NCI-H1417 (cell line): ENCODE measurements at regions not wholly inside any gene's neighbourhood (a gene's known extent, or its start where the extent isn't known, plus 50 kb on each side); places are given as distances from the start of the nearest gene placed in this dataset.
"Not testable (repeated sequence)": the region's sequence is repeated elsewhere in the genome, so short reads cannot be mapped to it uniquely, and the experiment has no call there.

Source experiments
- DNase-seq, 3 experiments: peaks; one replicate each; lab custom pipeline; 2025; lab: John Stamatoyannopoulos, UW

DNA sequence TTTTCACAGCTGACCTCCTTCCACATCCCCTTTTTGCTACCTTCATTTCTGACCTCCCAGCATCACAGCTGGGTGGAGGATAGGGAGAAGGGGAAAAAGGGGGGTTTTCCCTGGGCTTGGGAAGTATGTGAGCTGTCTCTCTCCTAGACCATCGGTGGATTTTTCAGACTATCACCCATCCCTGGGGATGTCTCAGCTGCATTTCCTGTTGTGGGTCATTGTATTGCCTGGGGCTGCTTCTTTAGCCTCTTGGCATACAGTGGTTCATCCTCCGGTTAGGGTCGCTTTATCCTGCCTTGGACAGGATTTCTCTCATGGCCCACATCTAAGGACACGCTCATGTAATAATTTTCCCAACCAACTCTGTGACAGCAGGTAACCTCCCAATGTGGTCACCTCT, 142.5 kb upstream of the ARG1 start:
- DNase-seq: no peak

DNA sequence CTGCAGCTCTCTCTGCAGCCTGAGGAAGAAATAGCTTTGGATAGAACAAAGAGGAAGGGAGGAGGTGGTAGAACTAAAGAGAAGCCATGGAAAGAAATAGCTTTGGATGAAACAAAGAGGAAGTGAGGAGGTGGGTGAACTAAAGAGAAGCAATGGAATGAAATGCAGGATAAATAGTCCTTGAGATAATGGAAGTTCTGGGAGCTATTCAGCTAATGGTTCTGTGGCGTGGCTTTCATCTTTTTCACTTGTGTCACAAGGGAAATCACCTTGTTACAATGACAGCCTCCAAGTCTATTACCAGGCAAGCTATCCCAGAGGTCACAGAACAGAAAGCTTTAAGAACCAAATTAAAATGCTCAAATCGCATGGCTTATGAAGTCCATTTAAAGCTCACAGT, 141.3 kb upstream of the ARG1 start:
- no peak for DNase-seq

DNA sequence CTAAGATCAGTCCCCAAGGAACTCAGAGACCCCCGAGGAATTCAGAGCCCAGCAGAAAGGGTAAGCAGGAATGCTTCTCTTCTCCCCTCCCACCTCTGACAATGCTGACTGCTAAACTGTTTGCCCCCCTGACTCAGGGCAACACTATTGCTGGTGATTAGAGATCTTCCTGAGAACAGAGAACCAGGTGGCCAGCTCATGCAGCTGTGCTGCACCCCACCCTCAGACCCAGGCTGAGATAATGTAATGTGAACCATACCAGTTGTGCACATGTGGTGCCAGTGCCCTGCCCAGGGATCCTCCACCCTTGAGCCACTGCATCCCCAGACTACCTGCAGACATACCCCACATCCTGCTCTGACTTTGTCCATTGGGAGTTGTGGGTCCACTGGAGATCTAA, 139.1 kb upstream of the ARG1 start:
- no peak for DNase-seq

DNA sequence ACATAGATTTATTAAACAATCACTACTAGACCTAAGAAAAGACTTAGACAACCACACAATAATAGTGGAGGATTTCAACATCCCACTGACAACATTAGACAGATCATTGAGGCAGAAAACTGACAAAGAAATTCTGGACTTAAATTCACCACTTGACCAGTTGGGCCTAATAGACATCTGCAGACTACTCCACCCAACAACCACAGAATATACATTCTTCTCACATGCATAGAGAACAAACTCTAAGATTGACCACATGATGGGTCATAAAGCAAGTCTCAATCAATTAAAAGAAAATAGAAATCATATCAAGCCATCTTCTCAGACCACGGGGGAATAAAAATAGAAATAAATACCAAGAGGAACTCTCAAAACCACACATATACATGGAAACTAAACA, 136.7 kb upstream of the ARG1 start:
- no peak for DNase-seq

DNA sequence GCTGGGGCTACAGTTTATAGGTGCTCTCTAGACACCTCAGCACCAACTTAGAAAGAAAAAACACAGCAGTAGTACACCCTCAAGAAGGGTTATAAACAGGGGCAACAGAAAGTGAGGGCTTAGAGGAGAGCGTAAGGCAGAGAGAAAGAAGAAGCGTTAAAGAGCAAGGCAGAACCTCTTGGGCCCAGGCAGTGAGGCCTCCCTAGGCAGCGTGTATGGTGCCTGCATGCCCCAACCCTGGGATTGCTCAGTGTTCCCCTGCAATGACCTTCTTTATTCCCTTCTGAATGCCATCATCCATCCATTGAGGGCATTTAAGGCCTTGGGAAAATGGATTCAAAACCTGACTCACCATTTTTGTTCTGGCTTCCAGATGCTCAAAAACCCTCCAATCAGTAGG, 130.0 kb upstream of the ARG1 start:
- DNase-seq: no peak

DNA sequence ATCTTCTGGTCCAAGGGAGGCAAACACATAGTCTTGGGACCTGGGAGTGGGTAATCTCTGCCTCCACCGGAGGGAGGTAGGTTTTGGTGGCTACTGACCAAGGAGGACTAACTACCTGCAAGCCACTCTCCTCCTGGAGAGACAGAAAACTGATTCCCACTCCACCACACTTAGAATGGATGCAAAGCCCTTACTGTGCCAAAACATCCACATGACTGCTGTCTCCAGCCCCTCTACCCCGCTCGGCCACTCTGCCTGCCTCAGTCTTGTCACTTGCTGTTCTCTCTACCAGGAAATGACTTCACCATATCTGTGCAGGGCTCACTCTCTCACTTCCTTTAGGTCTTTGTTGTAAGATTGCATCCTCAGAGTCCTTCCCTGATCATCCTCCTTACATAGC, 129.5 kb upstream of the ARG1 start:
- no peak for DNase-seq

DNA sequence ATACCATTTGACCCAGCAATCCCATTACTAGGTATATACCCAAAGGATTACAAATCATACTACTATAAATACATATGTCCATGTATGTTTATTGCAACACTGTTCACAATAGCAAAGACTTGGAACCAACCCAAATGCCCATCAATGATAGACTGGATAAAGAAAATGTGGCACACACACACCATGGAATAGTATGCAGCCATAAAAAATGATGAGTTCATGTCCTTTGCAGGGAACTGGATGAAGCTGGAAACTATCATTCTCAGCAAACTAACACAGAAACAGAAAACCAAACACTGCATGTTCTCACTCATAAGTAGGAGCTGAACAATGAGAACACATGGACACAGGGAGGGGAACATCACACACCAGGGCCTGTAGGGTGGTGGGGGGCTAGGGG, 127.7 kb upstream of the ARG1 start:
- not testable (repeated sequence) for DNase-seq

DNA sequence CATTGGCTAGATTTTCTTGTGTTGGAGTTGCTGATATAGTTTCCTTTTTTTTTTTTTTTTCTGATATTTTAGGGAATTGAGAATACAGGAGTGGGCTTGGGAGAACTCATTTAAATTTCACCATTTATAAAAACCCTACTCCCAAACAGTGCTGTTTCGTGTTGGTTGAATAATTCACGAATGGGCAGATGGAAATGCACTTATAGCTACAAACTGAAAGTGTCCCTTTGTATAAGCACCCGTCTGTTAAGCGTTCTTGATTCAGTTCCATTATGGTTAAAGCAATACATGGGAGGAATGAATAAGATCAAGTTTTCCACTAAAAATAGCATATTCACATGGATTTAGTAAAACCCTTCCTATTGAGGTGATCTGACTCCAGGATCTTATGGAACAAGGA, 122.2 kb upstream of the ARG1 start:
- DNase-seq: no peak

DNA sequence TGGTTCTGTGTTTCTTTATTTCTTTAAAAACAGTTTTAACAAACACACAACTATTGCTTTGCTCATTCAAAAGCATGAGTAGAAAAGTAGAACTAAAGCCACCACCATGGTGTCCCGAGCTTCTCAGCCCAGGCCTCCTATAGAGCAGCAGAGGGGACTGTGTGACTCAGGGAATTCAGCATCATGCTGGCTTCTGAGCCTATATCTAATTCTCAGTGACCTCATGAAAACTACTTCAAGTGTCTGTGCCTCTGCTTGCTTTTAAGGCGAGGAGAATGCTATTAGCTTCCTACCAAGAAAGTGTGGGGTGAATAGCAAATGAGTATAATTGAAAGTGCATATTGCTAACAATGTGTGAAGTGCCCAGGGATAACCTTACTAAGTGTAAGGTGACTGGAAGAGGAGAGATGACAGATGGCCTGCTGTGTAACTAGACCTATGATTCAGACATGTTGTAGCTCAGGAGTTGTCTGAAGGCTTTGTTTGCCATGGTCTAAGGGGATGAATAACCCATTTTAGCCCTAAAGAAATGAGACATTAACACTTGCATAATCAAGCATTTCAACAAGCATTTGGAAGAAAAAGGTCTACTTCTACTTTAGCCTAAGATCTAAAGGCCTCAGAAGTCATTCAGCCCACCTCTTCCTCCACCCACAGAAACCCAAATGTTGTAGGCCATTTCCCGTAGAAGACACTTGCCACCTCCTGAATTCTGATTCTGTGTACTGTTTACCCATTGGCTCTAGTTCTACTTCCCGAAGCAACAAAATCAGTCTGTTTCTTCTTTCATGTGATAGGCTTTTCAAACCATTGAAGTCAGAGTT, 121.5 kb upstream of the ARG1 start:
- DNase-seq: peak in 1 of 3 experiments; percentile 25

DNA sequence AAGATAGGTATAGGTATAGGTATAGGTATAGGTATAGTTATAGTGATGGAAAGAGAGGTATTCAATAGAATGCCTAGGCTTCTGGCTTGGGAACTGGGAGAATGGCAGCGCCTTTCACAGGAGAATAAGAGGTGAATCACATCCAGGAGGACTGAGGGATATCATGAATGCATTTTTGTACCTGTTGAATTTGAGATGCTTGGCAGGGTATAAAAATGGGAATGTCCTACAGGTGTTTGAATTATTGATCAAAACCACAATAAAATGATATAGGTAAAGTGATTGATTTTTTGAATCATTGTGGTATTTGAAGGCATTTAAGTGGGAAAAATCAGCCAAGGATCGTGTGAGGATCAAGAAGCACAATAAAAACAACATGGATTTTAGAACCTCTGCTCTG, 119.2 kb upstream of the ARG1 start:
- DNase-seq: no peak

DNA sequence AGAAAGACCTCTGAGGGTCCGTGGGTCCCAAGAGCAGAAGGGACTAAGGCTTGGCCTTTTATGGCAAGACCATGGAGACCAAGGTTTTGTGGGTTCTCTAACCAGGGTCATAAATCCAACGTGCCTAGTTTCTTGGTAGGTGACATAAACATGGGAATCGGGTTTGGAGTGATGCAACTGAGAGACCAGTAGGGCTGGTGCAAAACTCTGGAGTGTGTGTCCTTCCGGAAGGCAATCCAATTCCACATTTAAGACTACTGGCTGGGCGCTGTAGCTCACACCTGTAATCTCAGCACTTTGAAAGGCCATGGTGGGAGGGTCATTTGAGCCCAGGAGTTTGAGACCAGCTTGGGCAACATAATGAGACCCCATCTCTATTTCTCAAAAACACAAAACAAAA, 116.5 kb upstream of the ARG1 start:
- DNase-seq: no peak

DNA sequence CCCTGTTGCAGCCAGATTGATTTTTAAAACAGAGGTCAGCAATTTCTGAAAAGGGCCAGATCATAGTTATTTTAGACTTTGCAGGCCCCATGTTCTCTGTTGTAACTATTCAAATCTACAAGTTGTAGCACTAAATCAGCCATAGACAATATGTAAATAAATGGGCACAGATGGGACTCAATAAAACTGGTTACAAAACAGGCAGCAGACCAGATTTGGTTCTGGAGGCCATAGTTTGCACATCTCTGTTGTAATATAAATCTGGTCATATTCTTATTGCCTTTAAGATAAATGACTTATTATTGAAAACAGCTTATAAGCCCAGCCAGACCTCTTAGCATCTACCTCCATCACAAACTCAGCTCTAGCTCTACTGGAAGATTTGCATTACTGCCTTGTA, 114.0 kb upstream of the ARG1 start:
- no peak for DNase-seq

DNA sequence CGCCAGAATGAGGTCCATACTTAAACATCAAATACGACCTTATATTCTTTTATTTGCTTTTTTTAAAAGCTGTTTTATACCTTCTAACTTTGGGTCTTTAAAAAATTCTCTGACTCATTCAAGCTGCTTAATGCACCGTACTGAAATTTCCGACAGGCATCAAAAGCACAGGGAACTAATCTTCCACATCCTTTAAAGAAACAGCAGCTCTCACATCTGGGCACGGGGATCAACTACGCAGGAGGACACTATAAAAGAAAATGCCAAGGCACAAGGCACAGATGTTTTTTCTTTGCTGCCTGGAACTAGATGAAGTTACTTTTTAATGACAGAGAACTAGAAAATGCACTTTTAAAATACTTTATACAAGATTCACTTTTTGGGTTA, 112.4 kb upstream of the ARG1 start:
- no peak for DNase-seq

DNA sequence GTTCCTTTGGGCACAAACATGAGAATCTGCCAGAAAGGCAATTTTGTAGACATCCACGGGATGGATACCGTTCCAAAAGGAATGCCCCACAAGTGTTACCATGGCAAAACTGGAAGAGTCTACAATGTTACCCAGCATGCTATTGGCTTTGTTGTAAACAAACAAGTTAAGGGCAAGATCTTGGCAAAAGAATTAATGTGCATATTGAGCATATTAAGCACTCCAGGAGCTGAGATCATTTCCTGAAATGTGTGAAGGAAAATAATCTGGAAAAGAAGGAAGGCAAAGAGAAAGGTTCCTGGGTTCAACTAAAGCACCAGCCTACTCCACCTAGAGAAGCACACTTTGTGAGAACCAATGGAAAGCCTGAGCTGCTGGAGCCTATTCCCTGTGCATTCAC, 103.9 kb upstream of the ARG1 start:
- no peak for DNase-seq

DNA sequence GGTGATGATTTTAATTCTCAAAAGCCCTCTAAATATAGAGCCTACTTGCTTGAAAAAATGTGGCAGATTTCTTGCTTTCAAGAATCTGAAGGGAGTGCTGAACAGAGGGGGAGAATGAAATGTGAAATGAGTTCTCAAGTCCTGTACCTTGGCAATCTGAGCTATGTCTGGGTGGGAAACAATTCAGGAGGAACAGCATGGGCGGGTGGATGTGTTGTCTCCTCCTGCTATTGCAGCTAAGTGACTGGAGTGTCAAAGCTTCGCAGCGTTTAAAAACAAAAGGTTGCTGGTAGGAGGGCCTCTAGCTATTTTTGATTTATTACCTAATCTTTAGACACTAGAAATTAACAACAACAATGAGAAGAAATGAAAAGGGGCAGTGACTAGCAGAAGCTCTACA, 102.5 kb upstream of the ARG1 start:
- DNase-seq: peak in 2 of 3 experiments; percentile 25 to 75

DNA sequence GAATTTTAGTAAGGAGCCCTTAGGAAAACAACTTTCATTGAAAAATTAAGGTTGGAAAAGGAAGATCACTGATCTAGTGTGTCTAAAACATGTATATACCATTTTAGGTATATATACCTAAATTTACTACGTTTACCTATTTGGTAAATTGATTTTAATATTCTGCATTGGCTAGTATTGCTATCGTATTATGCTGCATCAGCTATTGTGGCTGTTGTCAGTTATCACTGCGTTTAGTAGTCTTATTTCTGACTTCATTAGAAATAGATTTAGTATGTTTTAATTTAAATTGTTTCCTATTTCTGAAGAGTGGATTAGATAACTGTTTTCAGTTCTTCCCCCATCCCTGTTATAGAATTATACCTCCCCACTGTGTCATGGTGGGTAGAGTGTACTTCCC, 101.7 kb upstream of the ARG1 start:
- no peak for DNase-seq

DNA sequence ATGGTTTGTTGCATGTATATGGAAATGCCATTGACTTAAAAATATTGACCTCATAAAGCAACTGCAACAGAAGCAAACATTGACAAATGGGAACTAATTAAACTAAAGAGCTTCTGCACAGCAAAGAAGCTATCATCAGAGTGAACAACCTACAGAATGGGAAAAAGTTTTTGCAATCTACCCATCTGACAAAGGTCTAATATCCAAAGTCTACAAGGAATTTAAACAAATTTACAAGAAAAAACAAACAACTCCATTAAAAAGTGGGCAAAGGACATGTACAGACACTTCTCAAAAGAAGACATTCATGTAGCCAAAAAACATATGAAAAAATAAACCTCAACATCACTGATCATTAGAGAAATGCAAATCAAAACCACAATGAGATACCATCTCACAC, 99.7 kb upstream of the ARG1 start:
- DNase-seq: not testable (repeated sequence)

DNA sequence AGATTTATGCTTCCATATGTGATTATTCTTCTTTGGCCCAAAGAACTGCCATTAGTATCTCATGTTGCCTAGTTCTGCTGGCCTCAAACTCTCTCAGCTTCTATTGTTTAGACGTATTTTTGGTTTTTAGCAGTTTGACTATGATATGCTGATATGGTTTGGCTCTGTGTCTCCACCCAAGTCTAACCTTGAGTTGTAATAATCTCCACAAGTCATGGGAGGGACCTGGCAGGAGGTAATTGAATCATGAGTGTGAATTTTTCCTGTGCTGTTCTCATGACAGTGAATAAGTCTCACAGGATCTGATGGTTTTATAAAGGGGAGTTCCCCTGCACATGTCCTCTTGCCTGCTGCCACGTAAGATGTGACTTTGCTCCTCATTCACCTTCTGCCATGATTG, 96.7 kb upstream of the ARG1 start:
- no peak for DNase-seq

DNA sequence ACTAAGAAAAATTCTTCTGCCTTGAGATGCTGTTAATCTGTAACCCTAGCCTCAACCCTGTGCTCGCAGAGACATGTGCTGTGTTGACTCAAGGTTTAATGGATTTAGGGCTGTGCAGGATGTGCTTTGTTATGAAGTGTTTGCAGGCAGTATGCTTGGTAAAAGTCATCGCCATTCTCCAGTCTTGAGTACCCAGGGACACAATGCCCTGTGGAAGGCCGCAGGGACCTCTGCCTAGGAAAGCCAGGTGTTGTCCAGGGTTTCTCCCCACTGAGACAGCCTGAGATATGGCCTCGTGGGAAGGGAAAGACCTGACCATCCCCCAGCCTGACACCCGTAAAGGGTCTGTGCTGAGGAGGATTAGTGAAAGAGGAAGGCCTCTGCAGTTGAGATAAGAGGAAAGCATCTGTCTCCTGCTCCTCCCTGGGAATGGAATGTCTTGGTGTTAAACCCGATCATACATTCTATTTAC, 94.2 kb upstream of the ARG1 start:
- DNase-seq: peak in 2 of 3 experiments; percentile 12 to 29

DNA sequence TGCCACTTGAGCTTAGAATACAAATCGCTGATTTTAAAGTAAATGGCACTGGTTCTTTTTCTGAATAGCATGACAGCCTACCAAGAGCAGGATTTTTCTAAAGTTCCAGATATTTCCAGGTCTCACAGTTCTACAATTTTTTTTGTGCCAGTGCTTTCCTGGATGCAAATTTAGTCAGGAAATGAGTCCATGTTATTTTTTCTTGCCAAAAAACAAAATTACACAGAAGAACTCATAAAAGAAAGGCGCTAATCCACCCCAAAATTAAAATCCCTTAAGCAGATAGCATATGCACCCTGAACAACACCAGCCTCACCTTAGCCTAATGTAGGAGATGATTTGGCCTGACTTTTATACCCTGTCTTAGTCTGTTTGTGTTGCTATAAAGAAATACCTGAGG, 86.4 kb upstream of the ARG1 start:
- DNase-seq: no peak

DNA sequence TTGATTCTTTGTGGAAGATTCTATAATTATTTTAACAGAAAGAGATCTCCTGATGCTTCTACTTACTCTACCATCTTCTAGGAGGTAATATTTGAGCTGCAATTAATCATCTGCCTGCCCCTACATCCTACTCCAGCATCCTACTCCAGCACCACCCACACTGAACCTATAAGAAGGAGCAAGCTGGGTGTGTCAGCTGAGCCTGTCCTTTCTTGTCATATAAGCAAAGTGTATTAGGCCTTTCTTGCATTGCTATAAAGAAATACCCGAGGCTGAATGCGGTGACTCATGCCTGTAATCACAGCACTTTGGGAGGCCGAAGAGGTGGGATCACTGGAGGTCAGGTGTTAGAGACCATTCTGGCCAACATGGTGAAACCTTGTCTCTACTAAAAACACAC, 84.2 kb upstream of the ARG1 start:
- DNase-seq: no peak

DNA sequence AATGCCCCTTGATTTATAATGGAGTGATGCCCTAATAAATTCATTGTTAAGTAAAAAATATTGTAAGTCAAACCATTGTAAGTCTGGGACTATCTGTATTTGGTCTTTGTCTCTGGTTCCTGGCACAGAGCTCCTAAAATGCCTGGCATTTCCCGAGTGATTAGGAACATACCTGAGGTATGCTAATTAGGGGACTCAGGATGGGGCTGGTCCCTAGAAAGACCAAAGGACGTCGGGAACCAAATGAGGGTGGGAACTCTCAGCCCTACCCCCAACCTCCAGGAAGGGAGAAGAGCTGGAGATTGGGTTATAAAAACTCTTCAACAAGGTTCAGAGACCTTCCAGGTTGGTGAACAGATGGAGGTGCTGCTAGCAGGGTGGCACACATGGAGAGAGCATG, 82.6 kb upstream of the ARG1 start:
- DNase-seq: no peak

DNA sequence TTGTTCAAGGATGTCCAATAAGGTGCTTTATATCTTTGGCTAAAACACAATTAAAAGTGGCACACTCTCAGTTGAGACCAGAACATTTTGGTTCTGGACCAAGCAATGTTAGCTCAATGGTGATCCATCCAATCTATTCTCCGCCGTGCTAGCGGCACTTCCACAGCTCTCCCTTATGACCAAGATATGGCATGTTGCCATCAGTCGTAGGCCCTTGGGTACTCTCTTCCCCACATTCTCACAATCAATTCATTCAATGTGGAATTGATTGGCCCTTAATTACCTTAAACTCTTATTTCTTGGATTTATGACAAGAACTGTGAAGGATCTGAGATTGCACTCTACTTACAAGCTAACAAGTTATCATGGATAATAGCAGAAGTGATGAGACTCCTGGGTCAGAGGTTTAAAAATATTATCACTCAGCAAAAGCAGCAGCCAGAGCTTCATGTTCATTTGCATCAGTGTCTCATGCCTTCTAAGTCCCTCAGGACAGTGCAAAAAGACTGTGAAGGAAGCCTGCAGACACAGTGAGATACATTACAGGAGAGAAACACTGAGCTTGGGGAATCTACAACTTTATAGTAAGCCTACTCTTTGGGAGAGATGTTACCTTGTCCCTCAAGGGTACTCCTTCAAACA, 80.0 kb upstream of the ARG1 start:
- no peak for DNase-seq

DNA sequence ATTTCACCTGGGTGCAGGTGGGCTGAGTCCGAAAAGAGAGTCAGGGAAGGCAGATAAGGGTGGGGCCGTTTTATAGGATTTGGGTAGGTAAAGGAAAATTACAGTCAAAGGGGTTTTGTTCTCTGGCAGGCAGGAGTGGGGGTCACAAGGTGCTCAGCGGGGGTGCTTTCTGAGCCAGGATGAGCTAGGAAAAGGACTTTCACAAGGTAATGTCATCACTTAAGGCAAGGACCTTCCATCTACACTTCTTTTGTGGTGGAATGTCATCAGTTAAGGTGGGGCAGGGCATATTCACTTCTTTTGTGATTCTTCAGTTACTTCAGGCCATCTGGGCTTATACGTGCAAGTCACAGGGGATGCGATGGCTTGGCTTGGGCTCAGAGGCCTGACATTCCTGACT, 68.6 kb upstream of the ARG1 start:
- DNase-seq: not testable (repeated sequence)
